ENCODE measurements at regions not wholly inside any gene's neighbourhood (a gene's known extent, or its start where the extent isn't known, plus 50 kb on each side); places are given as distances from the start of the nearest gene placed in this dataset.

DNA sequence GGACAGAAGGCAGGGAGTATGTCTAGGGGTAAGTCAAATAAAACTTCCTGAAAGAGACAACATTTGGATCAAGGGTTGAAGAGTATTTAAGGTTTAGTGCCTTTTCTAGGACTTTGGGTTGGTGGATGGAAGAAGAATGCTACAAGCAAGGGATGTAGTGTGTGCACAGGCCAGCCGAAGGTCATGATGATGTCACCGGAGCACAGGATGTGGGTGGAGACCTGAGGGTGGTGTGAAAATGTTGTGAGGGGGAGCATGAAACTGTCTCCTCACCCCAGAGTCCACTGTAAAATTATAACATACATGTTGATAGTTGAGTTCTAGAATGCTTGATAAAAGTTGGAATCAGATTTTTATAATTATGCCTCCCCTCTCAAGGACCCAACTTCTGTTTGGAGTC lies 553.3 kb upstream of the SGCD start:
- Mint-ChIP-seq H3K27ac (no peak overlapping the region), H3K4me3 (no peak overlapping the region), H3K36me3 (ENCODE audit: low read depth) (no peaks in the 10 kb centered on the region), H3K9me3 (peaks cover 49% of the 10 kb centered on the region), H3K4me1 (ENCODE audit: low read depth) (no peaks in the 10 kb centered on the region), H3K27me3 (ENCODE audit: insufficient read depth) (no peaks in the 10 kb centered on the region; the same call in 1 of the 2 replicates)
- TF ChIP-seq, protein P1, sequence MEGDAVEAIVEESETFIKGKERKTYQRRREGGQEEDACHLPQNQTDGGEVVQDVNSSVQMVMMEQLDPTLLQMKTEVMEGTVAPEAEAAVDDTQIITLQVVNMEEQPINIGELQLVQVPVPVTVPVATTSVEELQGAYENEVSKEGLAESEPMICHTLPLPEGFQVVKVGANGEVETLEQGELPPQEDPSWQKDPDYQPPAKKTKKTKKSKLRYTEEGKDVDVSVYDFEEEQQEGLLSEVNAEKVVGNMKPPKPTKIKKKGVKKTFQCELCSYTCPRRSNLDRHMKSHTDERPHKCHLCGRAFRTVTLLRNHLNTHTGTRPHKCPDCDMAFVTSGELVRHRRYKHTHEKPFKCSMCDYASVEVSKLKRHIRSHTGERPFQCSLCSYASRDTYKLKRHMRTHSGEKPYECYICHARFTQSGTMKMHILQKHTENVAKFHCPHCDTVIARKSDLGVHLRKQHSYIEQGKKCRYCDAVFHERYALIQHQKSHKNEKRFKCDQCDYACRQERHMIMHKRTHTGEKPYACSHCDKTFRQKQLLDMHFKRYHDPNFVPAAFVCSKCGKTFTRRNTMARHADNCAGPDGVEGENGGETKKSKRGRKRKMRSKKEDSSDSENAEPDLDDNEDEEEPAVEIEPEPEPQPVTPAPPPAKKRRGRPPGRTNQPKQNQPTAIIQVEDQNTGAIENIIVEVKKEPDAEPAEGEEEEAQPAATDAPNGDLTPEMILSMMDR (IDR thresholded peaks at IDR 0.05): no peak
- no peak for DNase-seq

DNA sequence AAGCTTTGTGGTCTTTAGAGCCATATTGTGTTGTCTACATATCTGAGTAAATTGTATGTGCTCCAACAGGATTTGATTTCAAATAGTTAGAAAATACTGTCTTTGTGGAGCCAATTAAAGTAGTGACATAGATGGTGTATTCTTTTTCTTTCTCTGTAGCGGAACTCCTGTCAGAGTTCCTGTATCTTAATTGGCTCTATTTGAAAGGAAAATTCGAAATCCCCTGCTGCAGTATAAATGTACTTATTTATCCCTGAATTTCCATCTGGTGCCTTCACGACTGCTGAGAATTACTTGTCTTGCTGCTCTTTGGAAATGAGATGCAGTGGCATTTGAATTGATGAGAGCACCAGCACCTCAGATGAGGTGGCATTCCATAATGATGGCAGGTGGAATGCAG lies 546.7 kb upstream of the SGCD start:
- Mint-ChIP-seq H3K27ac (no peak overlapping the region), H3K4me1 (ENCODE audit: low read depth) (no peaks in the 10 kb centered on the region), H3K36me3 (ENCODE audit: low read depth) (no peaks in the 10 kb centered on the region), H3K9me3 (peaks cover 60% of the 10 kb centered on the region), H3K4me3 (no peak overlapping the region), H3K27me3 (ENCODE audit: insufficient read depth) (no peaks in the 10 kb centered on the region; the same call in 1 of the 2 replicates)
- no peak for DNase-seq
- TF ChIP-seq, protein P1 (IDR thresholded peaks at IDR 0.05): no peak

DNA sequence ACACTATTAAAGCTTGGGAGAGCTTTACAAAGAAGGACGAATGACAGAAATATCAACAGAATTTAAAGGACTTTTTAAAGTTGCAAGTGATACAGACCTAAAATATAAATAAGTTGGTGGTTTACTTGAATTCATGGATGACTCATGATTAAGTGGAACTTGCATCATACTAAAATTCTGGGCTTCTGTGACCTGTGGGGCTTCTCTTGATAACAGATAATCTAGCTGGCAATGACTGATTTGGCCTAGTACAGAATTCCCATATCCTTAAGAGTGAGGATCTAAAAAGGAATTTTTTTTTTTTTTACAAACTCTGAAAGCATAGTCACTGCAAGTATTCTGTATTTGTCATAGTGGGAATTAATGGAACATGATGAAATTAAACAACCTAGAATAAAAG lies 543.7 kb upstream of the SGCD start:
- Mint-ChIP-seq H3K4me3 (no peak overlapping the region), H3K27me3 (ENCODE audit: insufficient read depth) (no peaks in the 10 kb centered on the region; the same call in 1 of the 2 replicates), H3K4me1 (ENCODE audit: low read depth) (no peaks in the 10 kb centered on the region), H3K9me3 (peaks cover 58% of the 10 kb centered on the region), H3K36me3 (ENCODE audit: low read depth) (no peaks in the 10 kb centered on the region), H3K27ac (no peak overlapping the region)
- TF ChIP-seq, protein P1 (IDR thresholded peaks at IDR 0.05): no peak
- DNase-seq: no peak

DNA sequence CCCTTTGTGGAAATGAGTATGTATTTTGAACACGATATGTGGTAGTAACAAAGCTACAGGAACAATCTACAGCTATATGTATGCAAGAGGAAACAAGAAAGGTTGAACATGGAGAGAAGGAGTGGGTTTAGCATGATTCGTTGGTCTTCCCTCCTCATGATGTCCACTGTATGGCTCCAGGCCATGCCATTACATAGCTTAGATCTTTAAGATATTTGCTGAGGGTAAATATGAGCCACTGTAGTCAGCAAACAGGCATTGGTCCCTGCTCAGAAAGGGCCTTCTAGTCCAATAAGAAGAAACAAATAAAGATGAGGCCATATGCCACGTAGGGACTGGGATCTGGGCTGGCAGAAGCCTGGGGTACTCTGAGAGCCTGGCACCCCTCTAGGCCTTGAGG lies 543.2 kb upstream of the SGCD start:
- Mint-ChIP-seq H3K4me3 (no peak overlapping the region), H3K36me3 (ENCODE audit: low read depth) (no peaks in the 10 kb centered on the region), H3K27me3 (ENCODE audit: insufficient read depth) (no peaks in the 10 kb centered on the region; the same call in 1 of the 2 replicates), H3K27ac (no peak overlapping the region), H3K9me3 (peaks cover 57% of the 10 kb centered on the region), H3K4me1 (ENCODE audit: low read depth) (no peaks in the 10 kb centered on the region)
- TF ChIP-seq, protein P1 (IDR thresholded peaks at IDR 0.05): no peak
- no peak for DNase-seq

DNA sequence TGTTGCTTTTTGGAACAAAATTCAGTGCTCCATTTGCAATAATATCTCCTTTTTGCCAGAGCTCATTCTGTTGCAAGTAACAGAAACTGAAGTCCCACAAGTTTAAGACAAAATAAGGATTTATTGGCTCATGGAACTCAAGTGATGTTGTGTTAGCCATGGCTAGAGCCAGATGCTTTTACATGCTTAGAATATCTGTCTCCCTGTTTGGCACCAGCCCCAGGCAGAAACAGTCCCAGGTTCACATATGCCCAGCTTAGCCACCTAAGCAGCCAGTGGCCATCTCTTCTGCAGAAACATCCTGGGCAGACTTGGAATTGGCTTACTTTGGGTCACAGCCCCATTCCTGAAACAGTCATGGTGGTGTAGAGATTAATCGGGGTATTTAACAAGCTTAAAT lies 540.9 kb upstream of the SGCD start:
- H3K27me3 Mint-ChIP-seq (ENCODE audit: insufficient read depth): no peaks in the 10 kb centered on the region; the same call in 1 of the 2 replicates
- no peak overlapping the region for H3K4me3 Mint-ChIP-seq
- DNase-seq: no peak
- TF ChIP-seq, protein P1 (IDR thresholded peaks at IDR 0.05): no peak
- no peaks in the 10 kb centered on the region for H3K36me3 Mint-ChIP-seq (ENCODE audit: low read depth)
- H3K4me1 Mint-ChIP-seq (ENCODE audit: low read depth): no peaks in the 10 kb centered on the region
- no peak overlapping the region for H3K27ac Mint-ChIP-seq
- H3K9me3 Mint-ChIP-seq: peaks cover 49% of the 10 kb centered on the region

DNA sequence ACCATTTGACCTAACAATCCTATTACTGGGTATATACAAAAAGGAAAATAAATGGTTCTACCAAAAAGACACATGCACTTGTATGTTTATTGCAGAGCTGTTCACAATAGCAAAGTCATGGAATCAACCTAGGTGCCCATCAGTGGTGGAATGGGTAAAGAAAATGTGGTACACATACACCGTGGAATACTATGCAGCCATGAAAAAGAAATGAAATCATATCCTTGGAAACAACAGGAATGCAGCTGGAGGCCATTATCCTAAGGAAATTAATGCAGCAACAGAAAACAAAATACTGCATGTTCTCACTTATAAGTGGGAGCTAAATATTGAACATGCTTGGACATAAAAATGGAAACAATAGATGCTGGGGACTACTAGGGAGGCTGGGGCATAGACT lies 534.1 kb upstream of the SGCD start:
- TF ChIP-seq, protein P1 (IDR thresholded peaks at IDR 0.05): no peak
- H3K4me1 Mint-ChIP-seq (ENCODE audit: low read depth): no peaks in the 10 kb centered on the region
- H3K4me3 Mint-ChIP-seq: no peak overlapping the region
- no peak for DNase-seq
- H3K27ac Mint-ChIP-seq: no peak overlapping the region
- no peaks in the 10 kb centered on the region for H3K27me3 Mint-ChIP-seq (ENCODE audit: insufficient read depth)
- peaks cover 51% of the 10 kb centered on the region for H3K9me3 Mint-ChIP-seq
- H3K36me3 Mint-ChIP-seq (ENCODE audit: low read depth): no peaks in the 10 kb centered on the region
